Ovary (tissue), 7 donors: ENCODE measurements at regions not wholly inside any gene's neighbourhood (a gene's known extent, or its start where the extent isn't known, plus 50 kb on each side); places are given as distances from the start of the nearest gene placed in this dataset.
"Not testable (repeated sequence)": the region's sequence is repeated elsewhere in the genome, so short reads cannot be mapped to it uniquely, and the experiment has no call there.

Source experiments
- DNase-seq, 5 donors: peaks; one replicate each; pipeline ENCODE4 v3.0.0-alpha.2; 2019 to 2020
- H3K27ac ChIP-seq, 2 donors: fragments of 200-600 bp; one replicate each; pipeline versions ENCODE4 v1.5.1 to v1.8.0; 2019 to 2022
- H3K27me3 ChIP-seq: fragments of 200-600 bp; one replicate; pipeline ENCODE4 v1.8.0; 2022
- H3K36me3 ChIP-seq: fragments of 200-600 bp; sonication (generic); one replicate; pipeline ENCODE4 v1.5.1; 2019
- H3K4me1 ChIP-seq: one replicate; pipeline ENCODE4 v1.8.1; 2013; ENCODE audit warnings: mild to moderate bottlenecking, moderate library complexity; ENCODE audit not compliant: insufficient read depth
- H3K4me3 ChIP-seq: fragments of 200-600 bp; sonication (generic); one replicate; pipeline ENCODE4 v1.5.1; 2017
- H3K9me3 ChIP-seq, 2 donors: fragments of 200-600 bp in 1 of 2; sonication (generic) in 1 of 2; one replicate each; pipeline versions ENCODE4 v1.5.1 to v1.8.1; 2013 to 2019; ENCODE audit warnings: mild to moderate bottlenecking in 1 of 2, moderate library complexity in 1 of 2
- CTCF ChIP-seq, 3 donors: fragments of 450-650 bp in 2 of 3; fragments of 200-600 bp in 1 of 3; IDR thresholded peaks; one replicate each; pipeline versions ENCODE4 v1.5.1 to v1.8.0; 2016 to 2022; ENCODE audit warnings: antibody characterized with exemption in 3 of 3, mild to moderate bottlenecking in 1 of 3
- EP300 ChIP-seq: sonication (generic); formaldehyde crosslinking; IDR thresholded peaks from one replicate; pipeline ENCODE4 v1.6.1; 2017; ENCODE audit warnings: antibody characterized with exemption
- POLR2A ChIP-seq: fragments of 450-650 bp; IDR thresholded peaks from one replicate; pipeline ENCODE4 v1.6.1; 2017; ENCODE audit warnings: antibody characterized with exemption, mild to moderate bottlenecking, moderate library complexity
- WGBS, 3 donors: extraction: QIAGEN DNeasy Blood & Tissue Kit in 1 of 3; methylation state at CpG; one replicate each; pipeline versions ENCODE4 v1.1.5 to v1.1.7; 2013 to 2017; 5-methylcytosine and 5-hydroxymethylcytosine counted together
- intact Hi-C, 4 donors: fragments of 100-400 bp; cut with DNase I; formaldehyde crosslinking; loops; one replicate each; pipeline versions ENCODE4 v1.11.0 to v1.15.1; 2022 to 2023
- donor health status: DM: no; HTN: no; CAD: no; lungs with moderate emphysema.
- donor health status: DM: no; HTN: no; CAD: no.
- donor health status: Bipolar disorder and iron deficiency.
- donor health status: DM: no; HTN: no; CAD: no.
- donor health status: DM: yes; HTN: yes; CAD: no.

DNA sequence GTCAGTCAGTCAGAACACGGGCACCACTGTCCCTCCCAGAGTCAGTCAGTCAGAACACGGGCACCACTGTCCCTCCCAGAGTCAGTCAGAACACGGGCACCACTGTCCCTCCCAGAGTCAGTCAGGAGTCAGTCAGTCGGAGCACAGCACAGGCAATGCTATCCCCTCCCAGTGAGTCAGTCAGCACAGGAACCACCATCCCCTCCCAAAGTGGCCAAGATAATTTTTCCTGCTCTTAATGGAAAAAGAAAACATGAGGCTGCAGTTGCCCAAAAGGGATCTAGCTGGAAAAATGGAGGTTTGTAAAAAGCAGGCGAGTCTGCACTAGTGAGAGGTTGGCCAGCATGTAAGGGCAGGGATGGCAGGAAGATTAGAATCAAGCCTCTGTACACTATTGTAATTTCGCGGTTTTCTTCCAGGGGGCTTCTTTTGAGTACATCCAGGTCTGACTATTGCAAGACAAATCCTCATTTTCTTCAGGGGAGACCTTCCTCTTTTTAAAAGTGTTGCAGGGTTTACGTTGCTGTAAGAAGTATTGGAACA is 213.8 kb downstream of the SIPA1L2 start:
- no peaks in the 10 kb centered on the region for H3K9me3 ChIP-seq
- intact Hi-C loops = no loop called here
- no peak overlapping the region for H3K27ac ChIP-seq
- H3K4me1 ChIP-seq = no peaks in the 10 kb centered on the region
- DNase-seq = no peak
- WGBS, 3 donors = 87 to 91% (median 91%) methylated on average over 7 to 8 of the region's 8 CpGs
- H3K4me3 ChIP-seq = no peak overlapping the region
- H3K27me3 ChIP-seq = no peaks in the 10 kb centered on the region
- H3K36me3 ChIP-seq = no peaks in the 10 kb centered on the region
- no peak for TF ChIP-seq POLR2A
- no peak for TF ChIP-seq CTCF (IDR thresholded peaks at IDR 0.05)
- TF ChIP-seq EP300 = no peak

DNA sequence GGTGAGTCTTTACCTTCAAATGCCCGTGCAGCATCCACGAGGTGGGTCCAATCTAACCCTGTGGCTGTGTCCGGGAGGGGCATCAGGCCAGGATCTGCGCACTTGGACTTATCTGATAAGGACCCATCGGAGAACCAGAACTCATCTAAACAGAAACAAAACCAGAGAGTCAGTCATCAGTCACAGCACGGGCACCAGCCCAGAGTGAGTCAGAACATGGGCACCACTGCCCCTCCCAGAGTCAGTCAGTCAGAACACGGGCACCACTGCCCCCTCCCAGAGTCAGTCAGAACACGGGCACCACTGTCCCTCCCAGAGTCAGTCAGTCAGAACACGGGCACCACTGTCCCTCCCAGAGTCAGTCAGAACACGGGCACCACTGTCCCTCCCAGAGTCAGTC is 214.5 kb downstream of the SIPA1L2 start:
- H3K27me3 ChIP-seq, intact Hi-C loops, H3K9me3 ChIP-seq, H3K36me3 ChIP-seq, H3K4me3 ChIP-seq, DNase-seq, H3K27ac ChIP-seq, H3K4me1 ChIP-seq: not testable (repeated sequence)
- WGBS, 3 donors = 90 to 95% (median 93%) methylated on average over 9 to 10 of the region's 10 CpGs

GRCh38 chr1:232414100-232414499 is 215.8 kb downstream of the SIPA1L2 start:
- Histone ChIP-seq H3K27ac (no peak overlapping the region), H3K4me1 (no peaks in the 10 kb centered on the region), H3K4me3 (no peak overlapping the region), H3K9me3 (no peaks in the 10 kb centered on the region), H3K27me3 (no peaks in the 10 kb centered on the region), H3K36me3 (no peaks in the 10 kb centered on the region)
- WGBS, 3 donors = 94 to 97% (median 96%) methylated on average over 7 of the region's 7 CpGs
- intact Hi-C loops = no loop called here
- no peak for DNase-seq
- TF ChIP-seq POLR2A (no peak), CTCF (IDR thresholded peaks at IDR 0.05) (no peak), EP300 (no peak)

DNA sequence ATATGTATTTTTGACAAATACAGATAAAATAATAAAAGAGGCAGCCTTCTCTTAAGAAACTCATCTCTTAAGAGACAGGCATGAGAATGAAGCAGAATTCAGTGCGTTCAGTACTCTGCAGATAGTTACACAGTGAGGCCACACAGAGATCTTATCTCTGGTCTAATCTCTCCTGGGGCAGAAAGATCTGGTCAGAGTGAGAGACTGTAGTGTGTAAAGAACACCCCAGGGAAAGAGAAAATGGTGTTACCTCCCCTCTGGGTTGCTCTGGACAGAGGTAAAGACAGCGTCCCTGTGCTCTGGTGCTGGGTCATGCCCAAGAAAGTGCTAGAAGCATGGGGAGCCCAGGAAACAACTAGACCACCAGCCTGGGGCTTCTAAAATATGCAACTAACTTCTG is 216.3 kb downstream of the SIPA1L2 start:
- 93 to 95% (median 93%) methylated on average over 2 of the region's 2 CpGs for WGBS, 3 donors
- Histone ChIP-seq H3K4me1 (no peaks in the 10 kb centered on the region), H3K27ac (no peak overlapping the region), H3K27me3 (no peaks in the 10 kb centered on the region), H3K9me3 (no peaks in the 10 kb centered on the region), H3K4me3 (no peak overlapping the region), H3K36me3 (no peaks in the 10 kb centered on the region)
- no peak for DNase-seq
- intact Hi-C loops = no loop called here
- TF ChIP-seq EP300 = no peak
- TF ChIP-seq POLR2A = no peak
- TF ChIP-seq CTCF (IDR thresholded peaks at IDR 0.05) = no peak

DNA sequence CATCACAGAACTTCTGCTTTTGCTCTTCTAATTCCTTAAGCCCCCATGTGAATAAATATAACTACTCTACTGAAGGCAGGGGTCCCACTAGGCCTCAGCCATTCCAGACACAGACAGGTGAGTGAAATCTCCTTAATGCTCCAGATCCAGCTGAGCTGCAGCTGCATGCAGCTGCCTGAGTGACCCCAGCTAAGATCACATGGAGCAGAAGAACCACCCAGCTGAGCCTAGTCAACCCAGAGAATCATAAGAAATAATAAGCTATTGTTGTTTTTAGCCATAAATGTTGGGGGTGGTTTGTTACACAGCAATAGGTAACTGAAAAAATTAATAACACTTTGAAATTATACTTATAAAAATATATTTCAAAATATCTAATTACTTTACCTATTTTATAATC is 220.3 kb downstream of the SIPA1L2 start:
- no peaks in the 10 kb centered on the region for H3K4me1 ChIP-seq
- H3K27me3 ChIP-seq = no peaks in the 10 kb centered on the region
- H3K9me3 ChIP-seq = no peaks in the 10 kb centered on the region
- no peak overlapping the region for H3K27ac ChIP-seq
- TF ChIP-seq EP300 (no peak), POLR2A (no peak), CTCF (IDR thresholded peaks at IDR 0.05) (no peak)
- no peaks in the 10 kb centered on the region for H3K36me3 ChIP-seq
- no peak overlapping the region for H3K4me3 ChIP-seq
- no peak for DNase-seq
- intact Hi-C loops = no loop called here
